ENCODE measurements at regions not wholly inside any gene's neighbourhood (a gene's known extent, or its start where the extent isn't known, plus 50 kb on each side); places are given as distances from the start of the nearest gene placed in this dataset.

DNA sequence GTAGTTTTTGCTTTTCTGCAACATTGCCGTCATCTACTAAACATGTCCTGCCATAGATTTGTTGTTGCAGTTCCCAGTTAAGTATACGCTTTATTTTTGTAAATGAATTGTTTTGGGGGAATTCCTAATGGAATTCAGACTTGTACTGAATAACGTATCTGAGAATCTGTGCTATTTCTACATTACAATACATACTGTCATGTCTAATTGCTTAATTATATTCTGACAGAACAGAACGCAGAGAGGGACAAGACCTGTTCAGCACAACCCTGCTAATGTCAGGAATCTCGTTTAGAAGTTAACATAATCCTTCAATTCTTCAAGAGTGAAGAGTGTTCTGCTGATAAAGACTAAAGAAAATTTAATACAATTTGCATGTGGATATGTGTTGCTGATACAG lies 861.1 kb upstream of the KLHL1 start:
- no peak for DNase-seq

DNA sequence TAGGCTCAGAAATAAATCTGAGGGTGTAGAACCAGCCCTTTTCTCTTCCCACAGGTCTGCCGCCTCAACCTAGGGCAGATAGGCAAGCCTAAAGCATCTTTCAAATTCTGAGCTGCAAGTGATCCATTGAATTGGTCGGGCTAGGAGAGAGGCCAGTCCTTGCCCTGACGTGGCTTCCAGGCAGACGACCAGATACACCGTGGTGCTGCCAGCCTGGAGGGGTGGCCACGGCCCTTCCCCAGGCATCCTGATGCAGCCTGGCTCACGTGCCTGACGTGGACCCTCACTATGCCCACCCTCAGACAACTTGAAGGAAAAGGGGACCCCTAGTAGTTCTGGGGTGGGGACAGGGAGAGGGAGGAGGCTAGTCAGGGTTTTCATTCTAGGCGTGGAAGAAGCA lies 859.3 kb upstream of the KLHL1 start:
- TF ChIP-seq CTCF (IDR thresholded peaks at IDR 0.05): no peak
- intact Hi-C loops (cut with DNase I): no loop called here

More for the DNA sequence above, 861.1 kb upstream of the KLHL1 start:
- Histone ChIP-seq H3K4me1 (no peaks in the 10 kb centered on the region), H3K27ac (no peak overlapping the region), H3K27me3 (ENCODE audit: low read depth) (no peaks in the 10 kb centered on the region), H3K9me3 (no peaks in the 10 kb centered on the region), H3K36me3 (no peaks in the 10 kb centered on the region), H3K4me3 (no peak overlapping the region)
- ATAC-seq: no peak
- TF ChIP-seq CTCF (IDR thresholded peaks at IDR 0.05): no peak
- intact Hi-C loops (cut with DNase I): no loop called here

GRCh38 chr13:70964874-70965273 lies 856.6 kb upstream of the KLHL1 start:
- H3K36me3 ChIP-seq: no peaks in the 10 kb centered on the region
- H3K9me3 ChIP-seq: no peaks in the 10 kb centered on the region
- no peaks in the 10 kb centered on the region for H3K4me1 ChIP-seq
- H3K27me3 ChIP-seq (ENCODE audit: low read depth): no peaks in the 10 kb centered on the region
- TF ChIP-seq CTCF (IDR thresholded peaks at IDR 0.05): no peak
- intact Hi-C loops (cut with DNase I): no loop called here
- H3K4me3 ChIP-seq: no peak overlapping the region
- no peak overlapping the region for H3K27ac ChIP-seq
- DNase-seq: no peak
- ATAC-seq: no peak

More for the DNA sequence above, 859.3 kb upstream of the KLHL1 start:
- no peak for DNase-seq
- no peak overlapping the region for H3K27ac ChIP-seq
- H3K27me3 ChIP-seq (ENCODE audit: low read depth): no peaks in the 10 kb centered on the region
- no peaks in the 10 kb centered on the region for H3K36me3 ChIP-seq
- H3K4me1 ChIP-seq: no peaks in the 10 kb centered on the region
- H3K4me3 ChIP-seq: no peak overlapping the region
- H3K9me3 ChIP-seq: no peaks in the 10 kb centered on the region
- peak in 1 of 2 donors; percentile 14 for ATAC-seq

GRCh38 chr13:70964124-70964523 lies 855.9 kb upstream of the KLHL1 start:
- Histone ChIP-seq H3K27ac (no peak overlapping the region), H3K4me1 (no peaks in the 10 kb centered on the region), H3K36me3 (no peaks in the 10 kb centered on the region), H3K27me3 (ENCODE audit: low read depth) (no peaks in the 10 kb centered on the region), H3K4me3 (no peak overlapping the region), H3K9me3 (no peaks in the 10 kb centered on the region)
- TF ChIP-seq CTCF (IDR thresholded peaks at IDR 0.05): no peak
- ATAC-seq (peak in 1 of 2 donors; percentile 28), DNase-seq (no peak)
- intact Hi-C loops (cut with DNase I): no loop called here

DNA sequence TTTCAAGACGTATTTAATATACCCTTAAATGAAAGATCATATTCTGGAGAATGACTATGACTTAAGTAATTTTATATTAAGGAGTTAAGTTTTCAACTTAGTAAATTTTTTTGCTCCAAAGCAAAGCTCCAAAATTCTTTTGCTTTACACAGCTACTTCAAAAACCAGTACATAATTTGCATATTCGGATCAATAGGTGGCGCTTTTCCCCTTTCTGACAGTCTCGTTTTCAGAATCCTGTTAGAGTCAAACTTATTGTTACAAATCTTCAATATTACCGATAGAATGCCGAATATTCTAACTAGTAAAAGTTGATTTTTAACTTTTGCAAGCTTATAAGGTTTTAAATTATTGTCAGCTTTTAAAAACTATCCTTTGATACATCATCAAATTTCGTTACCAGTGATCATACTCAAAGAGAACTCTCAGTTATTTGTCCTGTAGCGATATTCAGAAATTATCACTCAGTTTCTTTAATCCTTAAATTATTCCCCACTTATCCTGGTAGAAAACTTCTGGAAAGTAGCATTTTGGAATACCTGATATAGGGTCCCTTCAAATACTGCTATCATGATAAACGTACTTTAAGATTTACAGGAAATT lies 852.7 kb upstream of the KLHL1 start:
- no peaks in the 10 kb centered on the region for H3K9me3 ChIP-seq
- TF ChIP-seq CTCF (IDR thresholded peaks at IDR 0.05): peak; percentile 49
- H3K36me3 ChIP-seq: no peaks in the 10 kb centered on the region
- no peak for ATAC-seq
- H3K4me1 ChIP-seq: no peaks in the 10 kb centered on the region
- H3K27me3 ChIP-seq (ENCODE audit: low read depth): no peaks in the 10 kb centered on the region
- DNase-seq: no peak
- intact Hi-C loops (cut with DNase I): no loop called here
- no peak overlapping the region for H3K27ac ChIP-seq
- H3K4me3 ChIP-seq: no peak overlapping the region
